ENCODE measurements at regions not wholly inside any gene's neighbourhood (a gene's known extent, or its start where the extent isn't known, plus 50 kb on each side); places are given as distances from the start of the nearest gene placed in this dataset.
A peak's percentile ranks its signal among the peaks of the same experiment; 100 is the strongest.

GRCh38 chr16:80489173-80489572, 51.6 kb upstream of the DYNLRB2 start:
- no peak for DNase-seq

GRCh38 chr16:80488167-80488566, 52.6 kb upstream of the DYNLRB2 start:
- no peak for DNase-seq

GRCh38 chr16:80480664-80481063, 60.1 kb upstream of the DYNLRB2 start:
- no peak for DNase-seq

- DNase-seq: no peak
Observed at GRCh38 chr16:80477838-80478237, 63.0 kb upstream of the DYNLRB2 start.

GRCh38 chr16:80468029-80468428, 72.8 kb upstream of the DYNLRB2 start:
- DNase-seq: no peak

GRCh38 chr16:80466024-80466987, 74.5 kb upstream of the DYNLRB2 start:
- DNase-seq: peak; percentile 39

- DNase-seq: no peak
Observed at GRCh38 chr16:80463751-80464495, 76.9 kb upstream of the DYNLRB2 start.

GRCh38 chr16:80463326-80463725, 77.5 kb upstream of the DYNLRB2 start:
- no peak for DNase-seq

DNA sequence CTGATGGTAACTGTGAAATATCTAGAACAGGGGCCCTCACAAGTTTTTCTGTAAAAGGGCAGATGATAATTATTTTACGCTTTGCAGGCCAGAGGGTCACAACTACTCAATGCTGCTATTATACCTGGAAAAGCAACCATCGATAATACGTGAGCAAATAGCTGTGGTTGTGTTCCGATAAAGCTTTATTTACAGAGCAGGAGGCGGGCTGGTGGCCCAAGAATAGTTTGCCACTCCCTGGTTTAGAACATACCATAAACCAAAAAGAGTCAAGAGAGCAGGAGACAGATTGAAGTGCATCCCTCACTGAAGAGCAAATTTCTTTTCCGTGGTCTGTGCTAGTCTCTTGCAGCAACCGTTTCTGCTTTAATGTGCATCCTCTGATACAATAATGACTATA, 77.9 kb upstream of the DYNLRB2 start:
- no peak for DNase-seq

GRCh38 chr16:80460988-80461387, 79.8 kb upstream of the DYNLRB2 start:
- no peak for DNase-seq

GRCh38 chr16:80459966-80460365, 80.8 kb upstream of the DYNLRB2 start:
- no peak for DNase-seq

GRCh38 chr16:80459331-80459777, 81.4 kb upstream of the DYNLRB2 start:
- DNase-seq: no peak

- DNase-seq: no peak
Observed at GRCh38 chr16:80457871-80458270, 82.9 kb upstream of the DYNLRB2 start.

GRCh38 chr16:80454802-80455201, 86.0 kb upstream of the DYNLRB2 start:
- no peak for DNase-seq

DNA sequence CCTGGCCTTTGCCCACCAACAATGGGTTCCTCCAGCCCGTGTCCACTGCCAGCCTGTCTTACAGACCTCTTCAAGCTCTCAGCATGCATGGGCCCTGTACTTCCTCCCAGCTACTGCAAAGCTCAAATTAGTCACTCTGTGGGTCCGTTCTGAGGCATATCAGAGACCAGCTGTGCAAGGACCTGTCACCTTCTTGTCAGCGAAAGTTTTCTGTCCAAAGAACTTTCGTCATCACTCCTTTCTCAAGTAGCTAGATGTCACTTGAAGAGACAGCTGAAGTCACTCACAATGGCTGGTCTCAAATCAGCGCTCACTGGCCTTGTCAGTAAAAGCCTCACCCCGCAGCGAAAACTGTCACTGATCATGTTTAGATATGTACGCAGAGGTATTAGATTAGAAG, 91.4 kb upstream of the DYNLRB2 start:
- DNase-seq: no peak

- no peak for DNase-seq
Observed at GRCh38 chr16:80447241-80447640, 93.6 kb upstream of the DYNLRB2 start.

DNA sequence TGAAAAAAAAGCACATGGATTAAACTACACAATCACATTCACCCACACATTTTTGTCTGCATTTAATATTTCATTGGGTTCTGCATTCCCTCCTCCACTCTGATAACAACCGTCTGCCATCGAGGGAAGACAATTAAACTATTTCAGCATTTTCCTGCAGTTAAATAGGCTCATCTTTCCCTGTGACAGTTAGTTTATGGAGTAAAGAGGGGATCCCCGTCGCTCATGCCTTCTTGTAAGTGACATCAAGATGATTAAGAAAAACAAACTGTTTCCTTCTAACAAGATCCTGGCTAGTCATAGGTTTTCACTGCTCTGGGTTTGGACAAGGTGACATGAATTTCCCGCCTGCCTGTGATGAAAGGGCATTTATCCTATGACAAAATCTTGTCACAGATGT, 98.0 kb upstream of the DYNLRB2 start:
- no peak for DNase-seq

- no peak for DNase-seq
Observed at GRCh38 chr16:80441935-80442334, 98.9 kb upstream of the DYNLRB2 start.

GRCh38 chr16:80440667-80441066, 100.1 kb upstream of the DYNLRB2 start:
- no peak for DNase-seq

DNA sequence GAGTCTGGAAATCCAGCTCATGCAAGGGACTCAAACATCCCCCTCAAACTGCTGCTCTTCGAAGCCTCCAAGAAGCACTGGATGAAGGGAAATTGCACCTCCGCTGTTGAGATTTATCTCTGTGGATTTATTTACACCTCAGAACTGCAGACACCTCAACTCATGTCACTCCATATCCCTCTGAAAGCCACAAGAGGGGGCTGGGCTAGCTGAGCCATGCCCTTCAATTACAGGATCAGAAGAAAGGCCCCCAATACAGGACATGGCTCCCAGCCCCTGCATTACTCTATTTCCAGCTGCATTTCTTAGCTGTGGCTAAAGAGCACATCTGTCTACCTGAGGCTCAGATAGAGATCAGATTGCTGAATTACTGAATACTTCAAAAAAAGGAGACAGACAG, 103.1 kb upstream of the DYNLRB2 start:
- DNase-seq: no peak

- no peak for DNase-seq
Observed at GRCh38 chr16:80436510-80436909, 104.3 kb upstream of the DYNLRB2 start.

GRCh38 chr16:80433623-80434022, 107.2 kb upstream of the DYNLRB2 start:
- DNase-seq: no peak

DNA sequence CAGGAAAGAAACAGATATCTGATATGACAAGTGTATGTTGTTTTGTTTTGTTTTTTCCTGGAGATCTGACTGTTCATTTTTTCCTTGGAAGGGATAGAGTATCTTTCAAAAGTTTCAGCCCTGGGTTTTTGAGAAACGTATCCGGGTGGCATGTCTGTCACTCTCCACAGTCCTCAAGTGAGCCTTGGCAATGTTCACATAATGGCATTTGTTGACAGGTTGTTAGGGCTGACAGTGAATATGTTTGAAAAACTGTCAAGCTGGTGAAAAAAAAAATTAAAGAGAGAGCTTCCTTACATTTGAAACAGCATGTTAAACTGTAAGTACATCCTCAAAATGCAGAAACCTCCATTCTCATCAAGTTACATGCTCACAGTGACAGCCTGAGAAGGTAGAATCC, 113.0 kb upstream of the DYNLRB2 start:
- no peak for DNase-seq
